ELF-1 (cell line): ENCODE measurements at regions not wholly inside any gene's neighbourhood (a gene's known extent, or its start where the extent isn't known, plus 50 kb on each side); places are given as distances from the start of the nearest gene placed in this dataset.

Experiments used
- DNase-seq: peaks from one replicate; pipeline ENCODE4 v3.0.0-alpha.2; 2016; ENCODE audit warnings: low read depth, low spot score

DNA sequence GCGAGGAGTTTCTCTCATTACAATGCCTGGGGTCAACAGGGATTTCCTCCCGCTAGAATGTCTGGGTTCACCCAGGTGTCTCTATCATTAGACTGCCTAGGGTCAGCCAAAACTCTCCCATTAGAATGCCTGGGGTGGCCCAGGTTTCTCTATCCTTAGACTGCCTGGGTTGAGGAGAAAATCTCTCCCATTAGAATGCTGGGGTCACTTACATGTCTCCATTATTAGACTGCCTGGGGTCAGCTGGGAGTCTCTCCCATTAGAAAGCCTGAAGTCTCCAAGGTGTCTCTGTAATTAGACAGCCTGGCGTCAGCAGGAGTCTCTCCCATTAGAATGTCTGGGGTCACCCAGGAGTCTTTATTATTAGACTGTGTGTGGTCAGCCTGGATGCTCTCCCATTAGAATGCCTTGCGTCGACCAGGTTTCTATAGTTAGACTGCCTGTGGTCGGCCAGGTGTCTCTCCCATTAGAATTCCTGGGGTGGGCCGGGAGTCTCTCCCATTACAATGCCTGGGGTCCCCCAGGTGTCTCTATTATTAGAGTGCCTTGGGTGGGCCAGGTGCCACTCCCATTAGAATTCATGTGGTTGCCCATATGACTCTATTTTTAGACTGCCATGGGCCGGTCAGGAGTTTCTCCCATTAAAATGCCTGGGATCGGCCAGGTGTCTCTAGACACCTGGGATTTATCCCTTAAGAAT is 2272.1 kb downstream of the TP53TG3F start:
- DNase-seq = no peak

DNA sequence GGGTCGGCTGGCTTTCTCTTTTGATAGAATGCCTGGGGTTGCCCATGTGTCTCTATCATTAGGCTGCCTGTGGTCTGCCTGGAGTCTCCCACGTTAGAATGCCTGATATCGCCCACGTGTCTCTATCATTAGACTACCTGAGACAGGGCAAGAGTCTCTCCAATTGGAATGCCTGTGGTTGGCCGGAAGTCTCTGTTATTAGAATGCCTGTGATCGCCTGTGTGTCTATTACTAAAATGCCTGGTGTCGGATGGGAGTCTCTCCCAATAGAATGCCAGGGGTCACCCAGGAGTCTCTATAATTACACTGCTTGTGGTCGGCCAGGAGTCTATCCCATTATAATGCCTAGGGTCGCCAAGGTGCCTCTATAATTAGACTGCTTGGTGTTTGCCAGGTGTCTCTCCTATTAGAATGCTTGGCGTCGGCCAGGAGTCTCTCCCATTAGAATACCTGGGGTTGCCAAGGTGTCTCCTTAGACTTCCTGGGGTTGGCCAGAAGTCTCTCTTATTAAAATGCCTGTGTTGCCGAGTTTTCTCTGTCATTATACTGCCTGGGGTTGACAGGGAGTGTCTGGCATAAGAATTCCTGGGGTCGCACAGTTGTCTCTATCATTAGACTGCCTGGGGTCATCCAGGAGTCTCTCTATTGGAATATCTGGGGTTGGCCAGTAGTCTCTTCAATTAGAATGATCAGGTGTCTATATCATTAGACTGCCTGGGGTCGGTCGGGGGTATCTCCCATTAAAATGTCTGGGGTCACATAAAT is 2272.8 kb downstream of the TP53TG3F start:
- no peak for DNase-seq

DNA sequence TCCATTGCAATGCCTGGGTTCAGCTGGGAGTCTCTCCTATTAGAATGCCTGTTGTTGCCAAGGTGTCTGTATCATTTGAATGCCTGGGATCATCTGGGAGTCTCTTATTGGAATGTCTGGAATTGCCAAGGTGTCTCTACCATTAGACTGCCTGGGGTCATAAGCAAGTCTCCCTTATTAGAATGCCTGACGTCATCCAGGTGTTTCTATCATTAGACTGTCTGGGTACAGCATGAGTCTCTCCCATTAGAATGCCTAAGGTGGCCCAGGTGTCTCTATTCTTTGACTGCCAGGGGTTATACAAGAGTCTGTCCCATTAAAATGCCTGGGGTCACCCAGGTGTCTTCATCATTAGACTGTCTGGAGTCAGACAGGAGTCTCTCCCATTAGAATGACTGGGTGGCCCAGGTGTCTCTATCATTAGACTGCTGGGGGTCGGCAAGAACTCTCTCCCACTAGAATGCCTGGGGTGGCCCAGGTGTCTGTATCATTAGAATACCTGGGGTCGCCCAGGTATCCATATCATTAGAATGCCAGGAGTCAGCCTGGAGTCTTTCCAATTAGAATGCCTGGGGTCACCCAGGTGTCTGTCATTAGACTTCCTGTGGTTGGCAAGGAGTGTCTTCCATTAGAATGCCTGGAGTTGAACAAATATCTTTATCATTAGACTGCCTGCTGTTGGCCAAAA is 2274.0 kb downstream of the TP53TG3F start:
- no peak for DNase-seq

DNA sequence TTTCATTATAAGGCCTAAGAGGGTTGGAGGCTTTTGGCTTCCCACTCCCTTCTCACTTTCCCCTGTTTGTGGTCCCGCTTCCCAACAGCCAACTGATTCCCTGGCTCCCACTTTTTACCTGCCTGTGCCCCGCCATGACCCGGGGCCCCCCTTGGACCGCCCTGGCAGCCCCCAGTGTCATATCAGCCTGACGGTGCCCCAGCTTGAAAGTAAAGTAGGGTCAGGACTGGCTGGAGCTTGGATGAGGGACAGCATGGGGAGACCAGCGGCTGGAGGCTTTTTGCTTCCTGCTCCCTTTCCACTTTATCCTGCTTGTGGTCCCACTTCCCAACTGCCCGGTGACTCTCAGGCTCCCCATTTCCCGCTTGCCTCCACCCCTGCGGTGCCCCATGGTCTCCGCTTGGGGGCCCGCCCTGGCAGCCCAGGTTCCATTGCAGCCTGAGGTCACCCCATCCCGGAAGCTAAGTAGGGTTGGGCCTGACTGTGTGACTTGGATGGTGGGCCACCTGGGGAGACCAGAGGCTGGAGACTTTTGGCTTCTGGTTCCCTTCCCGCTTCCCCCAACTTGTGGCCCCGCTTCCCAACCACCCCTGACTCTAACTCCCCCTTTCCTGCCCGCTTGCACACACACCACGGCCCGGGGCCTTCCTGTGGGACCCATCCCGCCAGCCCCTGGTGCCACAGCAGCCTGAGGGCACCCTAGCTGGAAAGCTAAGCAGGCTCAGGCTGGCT is 2274.7 kb downstream of the TP53TG3F start:
- no peak for DNase-seq

DNA sequence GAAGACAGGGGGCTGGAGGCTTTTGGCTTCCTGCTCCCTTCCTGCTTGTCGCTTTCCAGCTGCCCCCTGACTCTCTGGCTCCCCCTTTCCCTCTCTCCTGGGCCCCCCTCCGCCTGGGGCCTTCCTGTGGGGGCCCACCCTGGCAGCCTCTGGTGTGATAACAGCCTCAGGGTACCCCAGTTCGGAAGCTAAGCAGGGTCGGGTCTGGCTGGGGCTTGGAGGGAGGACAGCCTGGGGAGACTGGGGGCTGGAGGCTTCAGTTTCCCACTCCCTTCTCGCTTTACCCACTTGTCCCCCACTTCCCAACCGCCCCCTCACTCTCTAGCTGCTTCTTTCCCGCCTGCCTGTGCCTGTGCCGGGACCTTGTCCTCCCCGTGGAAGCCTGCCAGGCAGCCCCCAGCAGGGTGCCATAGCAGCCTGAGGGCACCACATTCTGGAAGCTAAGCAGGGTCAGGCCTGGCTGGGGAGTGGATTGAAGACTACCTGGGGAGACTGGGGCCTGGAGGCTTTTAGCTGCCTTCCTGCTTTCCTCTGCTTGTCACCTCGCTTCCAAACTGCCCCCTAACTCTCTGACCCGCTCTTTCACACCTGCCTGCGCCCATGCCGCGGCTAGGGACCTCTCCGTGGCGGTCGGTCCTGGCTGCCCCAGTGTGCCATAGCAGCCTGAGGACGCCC is 2275.5 kb downstream of the TP53TG3F start:
- no peak for DNase-seq

DNA sequence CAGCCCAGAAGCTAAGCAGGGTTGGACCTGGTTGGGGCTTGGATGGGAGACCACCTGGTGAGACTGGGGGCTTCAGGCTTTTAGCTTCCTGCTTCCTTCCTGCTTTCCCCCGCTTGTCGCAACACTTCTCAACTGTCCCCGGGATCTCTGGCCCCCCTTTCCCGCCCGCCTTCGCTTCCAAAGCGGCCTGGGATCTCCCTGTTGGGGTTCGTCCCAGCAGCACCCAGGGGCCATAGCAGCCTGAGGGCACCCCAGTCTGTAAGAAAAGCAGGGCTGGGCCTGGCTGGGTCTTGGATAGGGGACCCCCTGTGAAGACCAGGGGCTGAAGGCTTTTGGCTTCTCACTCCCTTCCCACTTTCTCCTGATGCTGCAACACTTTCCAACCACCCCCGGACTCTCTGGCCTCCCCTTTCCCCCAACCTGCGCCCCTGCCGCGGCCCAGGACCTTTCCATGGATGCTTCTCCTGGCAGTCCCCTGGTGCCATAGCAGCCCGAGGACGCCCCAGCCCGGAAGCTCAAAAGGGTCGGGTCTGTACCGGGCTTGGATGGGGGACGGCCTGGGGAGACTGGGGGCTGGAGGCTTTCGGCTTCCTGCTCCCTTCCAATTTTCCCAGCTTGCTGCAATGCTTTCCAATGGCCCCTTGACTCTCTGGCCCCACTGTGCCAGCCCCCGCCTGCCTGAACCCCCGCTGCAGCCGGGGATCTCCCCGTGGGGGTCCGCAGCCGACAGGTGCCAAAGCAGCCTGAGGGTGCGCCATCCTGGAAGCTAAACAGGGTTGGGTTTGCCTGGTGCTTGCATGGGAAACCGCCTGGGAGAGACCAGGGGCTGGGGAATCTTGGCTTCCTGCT is 2276.2 kb downstream of the TP53TG3F start:
- DNase-seq = no peak

DNA sequence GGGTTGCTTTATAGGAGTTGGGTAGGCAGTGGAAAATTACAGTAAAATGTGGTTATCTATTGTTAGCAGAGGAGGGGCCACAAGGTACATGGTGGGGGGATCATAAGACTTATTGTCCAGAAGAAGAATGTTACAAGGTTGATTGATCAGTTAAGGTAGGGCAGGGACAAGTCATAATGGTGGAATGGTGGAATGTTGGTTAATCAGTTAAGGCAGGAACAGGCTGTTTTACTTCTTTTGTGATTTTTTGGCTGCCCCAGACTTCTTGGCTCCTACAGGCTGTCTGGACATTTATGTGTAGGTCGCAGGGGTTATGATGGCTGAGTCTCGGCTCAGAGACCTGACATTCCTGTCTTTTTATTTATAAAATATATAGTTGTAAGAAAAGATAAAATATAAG is 2277.1 kb downstream of the TP53TG3F start:
- DNase-seq = no peak

DNA sequence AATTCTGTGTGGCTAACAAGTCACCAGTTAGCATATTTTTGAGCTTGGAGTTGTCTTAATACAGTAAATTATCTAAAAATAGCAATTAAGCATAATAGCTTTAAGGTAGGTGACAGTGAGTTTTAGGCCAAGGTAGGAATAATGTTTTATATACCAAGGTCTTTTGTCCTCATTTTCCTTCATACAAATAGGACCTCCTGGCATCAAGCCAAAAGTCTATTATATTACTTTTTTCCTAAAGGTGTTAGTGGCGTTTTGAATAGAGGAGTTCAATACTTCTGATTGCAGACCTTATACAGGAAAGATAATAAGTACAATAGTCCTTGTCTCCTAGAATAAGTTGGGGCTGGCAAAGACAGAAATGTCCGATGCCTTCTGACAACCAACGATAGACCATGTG is 2277.7 kb downstream of the TP53TG3F start:
- no peak for DNase-seq

DNA sequence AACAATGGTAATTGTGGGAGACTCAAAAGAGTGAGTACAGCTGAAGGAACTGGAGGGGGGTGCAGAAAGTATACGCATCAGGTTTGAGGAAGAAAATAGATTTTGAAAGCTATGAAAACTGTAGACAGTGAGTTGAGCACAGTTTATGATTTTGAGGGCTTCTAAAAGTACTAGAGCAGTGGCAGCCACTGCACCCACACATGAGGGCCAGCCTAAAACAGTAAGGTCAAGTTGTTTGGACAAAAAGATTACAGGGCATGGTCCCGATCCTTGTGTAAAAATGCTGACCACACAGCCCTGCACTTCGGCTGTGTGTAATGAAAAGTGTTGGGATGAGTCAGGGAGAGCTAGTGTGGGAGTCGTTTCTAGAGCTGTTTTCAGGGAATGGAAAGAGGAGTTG is 2282.1 kb downstream of the TP53TG3F start:
- DNase-seq = no peak

DNA sequence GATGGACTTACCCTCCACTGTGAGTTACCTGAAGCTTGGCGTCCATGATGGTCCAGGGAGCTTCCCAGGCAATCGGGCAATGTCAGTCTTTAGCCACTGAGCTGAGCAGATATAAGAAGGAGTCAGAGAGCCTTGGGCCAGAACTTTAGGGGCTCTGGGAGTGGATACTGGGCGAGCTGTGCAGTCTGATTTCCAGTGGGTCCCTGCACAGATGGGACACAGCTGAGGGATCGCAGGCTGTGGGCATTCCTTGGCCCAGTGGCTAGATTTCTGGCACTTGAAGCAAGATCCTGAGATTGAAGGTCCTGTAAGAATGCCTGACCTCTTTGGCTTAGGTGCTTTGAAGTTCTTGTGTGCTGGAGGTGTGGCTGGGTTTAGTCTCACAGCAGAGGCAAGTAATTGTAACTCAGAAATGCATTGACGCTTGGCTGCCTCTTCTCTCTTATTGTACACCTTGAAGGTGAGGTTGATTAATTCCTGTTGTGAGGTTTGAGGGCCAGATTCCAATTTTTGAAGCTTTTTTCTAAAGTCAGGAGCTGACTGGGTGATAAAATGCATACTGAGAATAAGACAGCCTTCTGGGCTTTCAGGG is 2283.8 kb downstream of the TP53TG3F start:
- no peak for DNase-seq

DNA sequence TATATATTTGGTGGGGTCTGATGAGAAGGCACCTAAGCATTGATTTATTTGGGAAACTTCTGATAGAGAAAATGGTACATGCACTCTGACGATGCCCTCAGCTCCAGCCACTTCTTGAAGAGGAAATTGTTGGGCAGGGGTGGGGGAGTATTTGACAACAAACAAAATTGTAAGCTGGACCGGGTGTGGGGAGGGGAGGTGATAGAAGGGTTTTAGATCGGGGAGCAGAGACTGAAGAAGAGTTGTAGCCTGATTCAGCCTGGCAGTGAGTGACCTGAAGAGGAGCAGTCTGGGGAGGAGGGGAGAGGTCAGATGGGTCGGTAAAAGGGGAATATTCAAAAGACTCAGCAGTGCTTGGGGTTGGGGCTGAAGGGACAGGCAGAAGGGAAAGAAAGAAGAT is 2284.7 kb downstream of the TP53TG3F start:
- DNase-seq = no peak

DNA sequence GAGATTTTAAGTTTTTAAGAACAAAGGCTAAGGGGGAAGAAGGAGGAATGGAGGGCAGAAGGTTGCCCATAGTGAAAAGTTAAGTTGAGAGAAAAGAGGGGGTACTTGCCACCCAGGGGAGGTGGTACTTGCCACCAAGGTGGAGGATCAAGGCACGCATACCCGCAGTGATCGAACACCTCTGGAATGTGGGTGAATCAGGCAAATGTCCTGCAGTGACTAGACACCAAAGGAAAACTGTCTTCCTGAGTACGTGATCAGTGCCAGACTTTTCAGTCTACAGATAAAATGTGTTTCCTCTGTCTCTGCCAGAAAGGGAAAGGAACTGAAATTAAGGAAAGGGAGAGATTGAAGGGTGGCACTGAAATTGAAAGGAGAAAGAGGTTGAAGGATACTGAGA is 2285.3 kb downstream of the TP53TG3F start:
- no peak for DNase-seq

DNA sequence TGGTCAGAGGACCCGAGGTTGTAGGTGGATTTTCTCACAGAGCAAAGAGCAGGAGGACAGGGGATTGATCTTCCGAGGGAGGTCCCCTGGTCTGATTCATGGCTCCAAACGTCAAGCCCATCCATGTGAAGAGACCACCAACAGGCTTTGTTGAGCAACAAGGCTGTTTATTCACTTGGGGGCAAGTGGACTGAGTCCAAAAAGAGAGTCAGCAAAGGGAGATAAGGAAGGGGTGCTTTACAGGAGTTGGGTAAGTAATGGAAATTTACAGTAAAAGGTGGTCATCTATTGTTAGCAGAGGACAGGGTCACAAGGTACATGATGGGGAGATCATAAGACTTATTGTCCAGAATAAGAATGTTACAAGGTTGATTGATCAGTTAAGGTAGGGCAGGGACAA is 2285.8 kb downstream of the TP53TG3F start:
- no peak for DNase-seq

DNA sequence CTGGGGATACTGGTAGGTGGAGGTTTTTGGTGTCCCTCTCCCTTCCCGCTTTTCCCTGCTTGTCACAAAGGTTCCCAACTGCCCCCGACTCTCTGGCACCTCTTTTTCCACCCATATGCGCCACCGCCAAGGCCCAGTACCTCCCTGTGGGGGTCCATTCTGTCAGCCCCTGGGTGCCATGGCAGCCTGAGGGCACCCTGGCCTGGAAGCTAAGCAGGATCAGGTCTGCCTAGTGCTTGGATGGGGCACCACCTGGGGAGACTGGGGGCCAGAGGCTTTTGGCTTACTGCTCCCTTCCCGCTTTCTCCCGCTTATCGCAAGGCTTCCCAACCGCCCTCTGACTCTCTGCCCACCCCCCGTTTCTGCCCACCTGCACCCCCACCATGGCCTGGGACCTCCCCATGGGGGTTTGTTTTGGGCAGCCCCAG is 2286.4 kb downstream of the TP53TG3F start:
- DNase-seq = no peak

DNA sequence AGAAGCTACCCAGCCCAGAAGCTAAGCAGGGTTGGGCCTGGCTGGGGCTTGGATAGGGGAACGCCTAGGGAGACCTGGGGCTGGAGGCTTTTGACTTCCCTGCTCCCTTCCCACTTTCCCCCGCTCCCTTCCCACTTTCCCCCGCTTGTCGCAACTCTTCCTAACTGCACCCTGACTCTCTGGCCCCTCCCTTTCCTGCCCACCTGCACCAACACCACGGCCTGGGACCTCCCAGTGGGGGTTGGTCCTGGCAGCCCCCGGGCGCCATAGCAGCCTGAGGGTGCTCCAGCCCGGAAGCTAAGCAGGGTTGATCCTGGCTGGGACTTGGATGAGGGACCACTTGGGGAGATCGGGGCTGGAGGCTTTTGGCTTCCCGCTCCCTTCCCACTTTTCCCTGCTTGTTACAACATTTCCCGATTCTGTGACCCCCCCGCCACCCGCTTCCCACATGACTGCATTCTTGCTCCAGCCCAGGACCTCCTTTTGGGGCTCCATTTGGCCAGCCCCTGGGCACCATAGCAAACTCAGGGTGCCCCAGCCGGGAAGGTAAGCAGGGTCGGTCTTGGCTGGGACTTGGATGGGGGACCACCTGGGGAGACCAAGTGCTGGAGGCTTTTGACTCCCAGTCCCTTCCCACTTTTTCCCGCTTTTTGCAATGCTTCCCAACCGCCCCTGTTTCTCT is 2287.0 kb downstream of the TP53TG3F start:
- DNase-seq = no peak

DNA sequence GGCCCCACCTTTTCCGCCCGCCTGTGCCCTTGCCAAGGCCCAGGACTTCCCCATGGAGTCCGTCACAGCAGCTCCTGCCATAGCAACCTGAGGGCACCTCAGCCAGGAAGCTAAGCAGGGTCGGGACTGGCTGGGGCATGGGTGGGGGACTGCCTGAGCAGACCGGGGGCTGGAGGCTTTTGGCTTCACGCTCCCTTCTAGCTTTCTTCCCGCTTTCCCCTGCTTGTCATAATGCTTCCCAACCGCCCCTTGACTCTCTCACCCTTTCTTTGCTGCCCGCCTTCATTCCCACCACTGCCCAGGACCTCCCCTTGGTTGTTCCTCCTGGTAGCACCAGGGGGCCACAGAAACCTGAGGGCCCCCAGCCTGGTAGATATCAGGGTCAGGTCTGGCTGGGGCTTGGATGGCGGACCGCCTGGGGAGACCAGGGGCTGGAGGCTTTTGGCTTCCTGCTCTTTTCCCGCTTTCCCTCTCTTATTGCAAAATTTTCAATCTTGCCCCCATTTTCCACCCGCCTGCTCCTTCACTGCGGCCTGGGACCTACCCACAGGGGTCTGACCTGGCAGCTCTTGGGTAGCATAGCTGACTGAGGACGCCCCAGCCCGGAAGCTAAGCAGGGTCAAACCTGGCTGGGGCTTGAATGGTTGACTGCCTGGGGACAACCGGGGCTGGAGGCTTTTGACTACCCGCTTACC is 2287.7 kb downstream of the TP53TG3F start:
- no peak for DNase-seq

DNA sequence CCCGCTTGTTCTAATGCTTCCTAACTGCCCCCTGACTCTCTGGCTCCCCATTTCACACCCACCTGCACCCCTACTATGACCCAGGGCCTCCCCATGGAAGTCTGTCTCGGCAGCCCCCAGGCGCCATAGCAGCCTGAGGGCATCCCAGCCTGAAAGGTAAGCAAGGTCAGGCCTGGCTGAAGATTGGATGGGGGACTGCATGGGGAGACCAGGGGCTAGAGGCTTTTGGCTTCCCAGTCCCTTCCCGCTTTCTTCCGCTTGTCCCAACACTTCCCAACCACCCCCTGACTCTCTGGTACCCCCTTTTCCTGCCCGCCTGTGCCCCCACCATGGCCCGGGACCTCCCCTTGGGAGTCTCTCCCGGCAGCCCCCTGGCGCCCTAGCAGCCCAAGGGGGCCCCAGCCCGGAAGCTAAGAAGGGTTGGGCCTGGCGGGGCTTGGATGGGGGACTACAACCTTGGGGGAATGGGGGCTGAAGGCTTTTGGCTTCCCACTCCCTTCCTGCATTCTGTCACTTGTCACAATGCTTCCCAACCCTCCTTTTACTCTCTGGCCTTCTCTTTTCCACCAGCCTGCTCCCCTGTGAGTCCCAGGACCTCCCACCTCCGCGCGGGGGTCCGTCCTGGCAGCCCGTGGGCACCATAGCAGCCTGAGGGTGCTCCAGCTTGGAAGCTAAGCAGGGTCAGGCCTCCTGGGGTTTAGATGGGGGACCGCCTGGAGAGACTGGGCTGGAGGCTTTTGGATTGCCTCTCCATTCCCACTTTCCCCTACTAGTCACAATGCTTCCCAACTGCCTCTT is 2288.4 kb downstream of the TP53TG3F start:
- no peak for DNase-seq

DNA sequence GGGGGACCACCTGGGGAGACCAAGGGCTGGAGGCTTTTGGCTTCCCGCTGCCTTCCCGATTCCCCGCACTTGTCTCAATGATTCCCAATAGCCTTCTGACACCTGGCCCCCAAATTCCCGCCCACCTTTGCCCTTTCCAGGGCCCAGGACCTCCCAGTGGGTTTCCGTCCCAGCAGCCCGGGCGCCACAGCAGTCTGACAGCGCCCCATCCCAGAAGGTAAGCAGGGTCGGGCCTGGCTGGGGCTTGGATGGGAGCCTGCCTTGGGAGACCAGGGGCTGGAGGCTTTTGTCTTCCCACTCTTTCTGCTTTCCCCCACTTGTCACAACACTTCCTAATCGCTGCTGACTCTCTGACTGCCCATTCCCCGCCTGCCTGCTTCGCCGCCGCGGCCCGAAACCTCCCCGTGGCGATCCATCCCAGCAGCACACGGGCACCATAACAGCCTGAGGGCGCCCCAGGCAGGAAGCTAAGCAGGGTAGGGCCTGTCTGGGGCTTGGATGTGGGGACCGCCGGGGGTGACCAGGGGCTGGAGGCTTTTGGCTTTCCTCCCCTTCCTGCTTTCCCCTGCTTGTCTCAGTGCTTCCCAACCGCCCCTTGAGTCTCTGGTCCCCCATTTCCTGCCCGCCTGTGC is 2289.3 kb downstream of the TP53TG3F start:
- no peak for DNase-seq
